ENCODE measurements at regions not wholly inside any gene's neighbourhood (a gene's known extent, or its start where the extent isn't known, plus 50 kb on each side); places are given as distances from the start of the nearest gene placed in this dataset.
A peak's percentile ranks its signal among the peaks of the same experiment; 100 is the strongest.
"Not testable (repeated sequence)": the region's sequence is repeated elsewhere in the genome, so short reads cannot be mapped to it uniquely, and the experiment has no call there.

GRCh38 chrX:55981603-55982002 lies 250.6 kb upstream of the KLF8 start:
- no peak for DNase-seq (ENCODE audit: low read depth)

- DNase-seq (ENCODE audit: low read depth) = no peak
These were observed 235.5 kb upstream of the KLF8 start for GRCh38 chrX:55996649-55997048.

GRCh38 chrX:56000174-56000573 lies 232.0 kb upstream of the KLF8 start:
- peak; percentile 18 for DNase-seq (ENCODE audit: low read depth)

- DNase-seq (ENCODE audit: low read depth) = no peak
These were observed 231.4 kb upstream of the KLF8 start for GRCh38 chrX:56000729-56001128.

- DNase-seq (ENCODE audit: low read depth) = no peak
These were observed 206.1 kb upstream of the KLF8 start for GRCh38 chrX:56025872-56026571.

GRCh38 chrX:56026815-56027214 lies 205.3 kb upstream of the KLF8 start:
- DNase-seq (ENCODE audit: low read depth) = no peak

- no peak for DNase-seq (ENCODE audit: low read depth)
These were observed 203.0 kb upstream of the KLF8 start for GRCh38 chrX:56029188-56029587.

- DNase-seq (ENCODE audit: low read depth) = no peak
These were observed 202.5 kb upstream of the KLF8 start for GRCh38 chrX:56029691-56030090.

- no peak for DNase-seq (ENCODE audit: low read depth)
These were observed 200.7 kb upstream of the KLF8 start for GRCh38 chrX:56031409-56031808.

- DNase-seq (ENCODE audit: low read depth) = no peak
These were observed 198.5 kb upstream of the KLF8 start for GRCh38 chrX:56033495-56034180.

GRCh38 chrX:56052673-56053330 lies 179.4 kb upstream of the KLF8 start:
- DNase-seq (ENCODE audit: low read depth) = not testable (repeated sequence)

- DNase-seq (ENCODE audit: low read depth) = no peak
These were observed 174.8 kb upstream of the KLF8 start for GRCh38 chrX:56057325-56057724.

- no peak for DNase-seq (ENCODE audit: low read depth)
These were observed 166.1 kb upstream of the KLF8 start for GRCh38 chrX:56066016-56066415.

GRCh38 chrX:56068274-56068758 lies 163.8 kb upstream of the KLF8 start:
- DNase-seq (ENCODE audit: low read depth) = no peak

GRCh38 chrX:56069299-56069931 lies 162.7 kb upstream of the KLF8 start:
- DNase-seq (ENCODE audit: low read depth) = no peak

- no peak for DNase-seq (ENCODE audit: low read depth)
These were observed 142.8 kb upstream of the KLF8 start for GRCh38 chrX:56089376-56089775.

GRCh38 chrX:56099271-56099670 lies 132.9 kb upstream of the KLF8 start:
- DNase-seq (ENCODE audit: low read depth) = no peak

GRCh38 chrX:56107320-56107719 lies 124.8 kb upstream of the KLF8 start:
- no peak for DNase-seq (ENCODE audit: low read depth)

GRCh38 chrX:56113785-56114436 lies 118.2 kb upstream of the KLF8 start:
- no peak for DNase-seq (ENCODE audit: low read depth)

- no peak for DNase-seq (ENCODE audit: low read depth)
These were observed 117.7 kb upstream of the KLF8 start for GRCh38 chrX:56114437-56114787.

GRCh38 chrX:56120242-56120641 lies 111.9 kb upstream of the KLF8 start:
- no peak for DNase-seq (ENCODE audit: low read depth)

- DNase-seq (ENCODE audit: low read depth) = no peak
These were observed 106.2 kb upstream of the KLF8 start for GRCh38 chrX:56125946-56126345.

Measured in GM04504 (cell line).